SU-DHL-6 (cell line): ENCODE measurements at regions not wholly inside any gene's neighbourhood (a gene's known extent, or its start where the extent isn't known, plus 50 kb on each side); places are given as distances from the start of the nearest gene placed in this dataset.
A peak's percentile ranks its signal among the peaks of the same experiment; 100 is the strongest.

Experiments
- H2AFZ ChIP-seq: fragments of 200-600 bp; sonication (generic); 2 replicates; pipeline ENCODE4 v1.6.1; 2014; ENCODE audit warnings: low read depth, mild to moderate bottlenecking, moderate library complexity, mixed read lengths, antibody characterized with exemption, low read length; ENCODE audit not compliant: severe bottlenecking
- H3F3A ChIP-seq: fragments of 200-600 bp; shearing (Covaris generic); 2 replicates; pipeline ENCODE4 v1.6.0; 2016; ENCODE audit warnings: antibody characterized with exemption, mild to moderate bottlenecking; ENCODE audit not compliant: insufficient read depth
- H3K27ac ChIP-seq: fragments of 200-600 bp; sonication (generic); 2 replicates; pipeline ENCODE4 v1.5.1; 2016; ENCODE audit warnings: low read depth, mild to moderate bottlenecking, low read length, moderate library complexity, mixed read lengths
- H3K27me3 ChIP-seq: fragments of 200-600 bp; sonication (generic), shearing (Covaris generic); 2 replicates; pipeline ENCODE4 v1.6.0; 2014; ENCODE audit warnings: mild to moderate bottlenecking, low read length
- H3K36me3 ChIP-seq: fragments of 200-600 bp; sonication (generic); 2 replicates; pipeline ENCODE4 v1.6.1; 2014; ENCODE audit warnings: mild to moderate bottlenecking, low read length, mixed read lengths
- H3K4me2 ChIP-seq: fragments of 300-600, 200-600 bp; shearing (Covaris generic), sonication (generic); 2 replicates; pipeline ENCODE4 v1.6.0; 2014; ENCODE audit warnings: low read length, low read depth, mild to moderate bottlenecking; ENCODE audit not compliant: poor library complexity, severe bottlenecking
- H3K4me3 ChIP-seq: fragments of 200-600 bp; sonication (generic); 2 replicates; pipeline ENCODE4 v1.5.1; 2014; ENCODE audit warnings: antibody characterized with exemption, low read length, mild to moderate bottlenecking, mixed read lengths; ENCODE audit not compliant: insufficient read depth, poor library complexity, severe bottlenecking
- H3K79me2 ChIP-seq: fragments of 200-600 bp; sonication (generic); 2 replicates; pipeline ENCODE4 v1.6.1; 2014; ENCODE audit warnings: mild to moderate bottlenecking, low read length, moderate library complexity; ENCODE audit not compliant: insufficient read depth
- H3K9ac ChIP-seq: fragments of 200-600 bp; sonication (generic); 2 replicates; pipeline ENCODE4 v1.7.0; 2014; ENCODE audit warnings: mild to moderate bottlenecking, low read length
- H3K9me2 ChIP-seq: fragments of 200-600 bp; sonication (generic); replicated peaks from 2 replicates; pipeline ENCODE4 v1.6.1; 2014; ENCODE audit warnings: low read length; ENCODE audit not compliant: insufficient read depth
- H3K9me3 ChIP-seq: fragments of 200-600 bp; sonication (generic); 2 replicates; pipeline ENCODE4 v1.6.1; 2014; ENCODE audit warnings: low read length, mixed read lengths; ENCODE audit not compliant: insufficient read depth
- H4K20me1 ChIP-seq: fragments of 200-600 bp; sonication (generic); 2 replicates; pipeline ENCODE4 v1.6.1; 2014; ENCODE audit warnings: low read depth, mild to moderate bottlenecking, antibody characterized with exemption, low read length, moderate library complexity, mixed read lengths
- CTCF ChIP-seq: fragments of 200-600 bp; sonication (generic); IDR thresholded peaks from one replicate; pipeline ENCODE4 v1.5.1; 2017; ENCODE audit warnings: antibody characterized with exemption, mild to moderate bottlenecking, low read length, moderate library complexity; ENCODE audit not compliant: insufficient read depth, poor library complexity, severe bottlenecking
- EZH2phosphoT487 ChIP-seq: fragments of 200-600 bp; sonication (generic), shearing (Covaris generic); conservative IDR thresholded peaks from 2 replicates; pipeline ENCODE4 v1.6.1; 2018; ENCODE audit warnings: mild to moderate bottlenecking, antibody characterized with exemption, low read length, moderate library complexity, mixed read lengths

DNA sequence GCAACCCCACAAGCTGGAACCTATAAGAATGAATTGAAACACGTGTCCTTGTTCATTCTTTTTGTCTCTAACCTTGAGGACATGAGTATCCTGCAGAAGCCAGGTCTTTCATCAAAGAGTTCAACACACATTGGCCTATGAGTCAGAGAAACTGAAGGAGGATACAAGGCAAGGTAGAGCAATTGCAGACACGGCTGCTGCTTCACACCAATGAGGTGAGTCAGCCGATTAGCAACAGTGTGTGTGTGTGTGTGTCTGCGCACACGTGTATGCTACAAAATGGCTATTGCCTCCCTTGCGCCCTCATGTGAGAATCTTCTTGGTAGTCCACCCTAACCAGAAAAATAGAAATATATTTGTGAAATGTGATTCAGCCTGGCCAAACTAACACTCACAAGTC is 1477.7 kb upstream of the IGFBP7 start:
- Histone ChIP-seq H3K9ac (no peak overlapping the region), H3K4me3 (no peak overlapping the region), H3K79me2 (no peaks in the 10 kb centered on the region), H3K27ac (no peak overlapping the region), H3K9me3 (no peaks in the 10 kb centered on the region), H4K20me1 (no peaks in the 10 kb centered on the region), H3K4me2 (no peak overlapping the region), H3K27me3 (no peaks in the 10 kb centered on the region), H3F3A (no peaks in the 10 kb centered on the region), H2AFZ (peak overlapping the region; percentile 26), H3K9me2 (no peaks in the 10 kb centered on the region), H3K36me3 (no peaks in the 10 kb centered on the region)
- TF ChIP-seq CTCF (no peak), EZH2phosphoT487 (no peak)

- H4K20me1 ChIP-seq, result no peaks in the 10 kb centered on the region
- no peaks in the 10 kb centered on the region for H3K9me3 ChIP-seq
- no peak for TF ChIP-seq CTCF
- TF ChIP-seq EZH2phosphoT487, result no peak
- H3K4me3 ChIP-seq, result no peak overlapping the region
- peak overlapping the region; percentile 82 for H2AFZ ChIP-seq
- H3K9ac ChIP-seq, result no peak overlapping the region
- no peaks in the 10 kb centered on the region for H3K79me2 ChIP-seq
- no peaks in the 10 kb centered on the region for H3K36me3 ChIP-seq
- H3K27ac ChIP-seq, result no peak overlapping the region
- no peaks in the 10 kb centered on the region for H3F3A ChIP-seq
- H3K4me2 ChIP-seq, result no peak overlapping the region
- no peaks in the 10 kb centered on the region for H3K27me3 ChIP-seq
- H3K9me2 ChIP-seq, result no peaks in the 10 kb centered on the region
Observed at GRCh38 chr4:58566260-58566659, 1456.1 kb upstream of the IGFBP7 start.

DNA sequence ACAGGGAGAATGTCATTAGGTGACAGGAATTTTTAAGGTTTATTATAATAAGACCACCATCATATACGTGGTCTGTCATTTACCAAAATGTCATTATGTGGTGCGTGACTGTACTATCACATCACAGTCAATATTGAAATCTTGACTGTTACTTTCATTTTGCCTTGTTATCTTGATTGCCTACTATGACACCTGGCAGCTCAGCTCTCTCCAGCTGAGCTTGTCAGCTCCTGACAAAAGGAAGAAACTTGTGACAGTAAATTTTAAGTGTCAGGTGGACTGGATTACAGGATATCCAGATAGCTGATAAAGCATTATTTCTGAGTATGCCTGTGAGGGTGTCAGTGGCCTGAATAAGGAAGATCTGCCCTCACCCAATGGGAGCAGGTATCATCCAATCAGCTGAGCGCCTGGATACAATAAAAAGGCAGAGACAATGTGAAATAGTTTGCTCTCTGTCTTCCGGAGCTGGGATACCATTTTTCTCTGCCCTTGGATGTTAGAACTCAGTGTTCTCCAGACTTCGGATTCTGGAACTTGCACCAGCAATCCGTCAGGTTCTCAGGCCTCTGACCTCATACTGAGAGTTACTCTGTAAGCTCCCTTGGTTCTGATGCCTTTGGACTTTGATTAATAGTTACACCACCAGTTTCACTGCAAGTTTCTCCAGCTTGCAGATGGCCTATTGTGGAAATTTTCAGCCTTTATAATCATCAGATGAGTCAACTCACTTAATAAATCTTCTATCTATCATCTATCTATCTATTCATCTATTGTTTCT is 1454.7 kb upstream of the IGFBP7 start:
- Histone ChIP-seq H3K9me2 (no peaks in the 10 kb centered on the region), H2AFZ (no peak overlapping the region), H3K79me2 (no peaks in the 10 kb centered on the region), H4K20me1 (no peaks in the 10 kb centered on the region), H3K36me3 (no peaks in the 10 kb centered on the region), H3K27me3 (no peaks in the 10 kb centered on the region), H3K4me3 (no peak overlapping the region), H3K9ac (no peak overlapping the region), H3K27ac (no peak overlapping the region), H3K9me3 (no peaks in the 10 kb centered on the region), H3F3A (no peaks in the 10 kb centered on the region), H3K4me2 (no peak overlapping the region)
- no peak for TF ChIP-seq EZH2phosphoT487
- no peak for TF ChIP-seq CTCF
